Inferior parietal cortex (tissue), 1 donor: ENCODE measurements at regions not wholly inside any gene's neighbourhood (a gene's known extent, or its start where the extent isn't known, plus 50 kb on each side); places are given as distances from the start of the nearest gene placed in this dataset.

ENCODE experiments used
- DNase-seq: peaks from one replicate; pipeline ENCODE4 v3.0.0-alpha.2; 2016; ENCODE audit errors: extremely low spot score

- no peak for DNase-seq
Observed at GRCh38 chr11:37786214-37786755, 1188.2 kb upstream of the RAG2 start.

DNA sequence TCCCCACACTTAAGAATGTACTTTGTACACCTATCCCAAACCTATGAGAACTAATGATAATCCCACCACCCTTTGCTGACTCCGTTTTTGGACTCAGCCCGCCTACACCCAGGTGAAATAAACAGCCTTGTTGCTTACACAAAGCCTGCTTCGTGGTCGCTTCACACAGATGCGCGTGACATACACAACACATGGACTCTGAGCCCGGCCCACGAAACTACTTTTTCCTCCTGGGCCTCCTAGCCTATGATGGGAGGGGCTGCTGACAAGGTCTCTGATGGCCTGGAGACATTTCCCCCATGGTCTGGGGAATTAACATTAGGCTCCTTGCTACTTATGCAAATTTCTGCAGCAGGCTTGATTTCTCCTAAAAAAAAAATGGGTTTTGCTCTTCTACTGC is 1176.4 kb upstream of the RAG2 start:
- DNase-seq, result no peak

GRCh38 chr11:37770145-37770544 is 1172.1 kb upstream of the RAG2 start:
- no peak for DNase-seq

- no peak for DNase-seq
Observed at GRCh38 chr11:37762079-37762478, 1164.0 kb upstream of the RAG2 start.

- DNase-seq, result no peak
Observed at GRCh38 chr11:37755521-37755920, 1157.5 kb upstream of the RAG2 start.

DNA sequence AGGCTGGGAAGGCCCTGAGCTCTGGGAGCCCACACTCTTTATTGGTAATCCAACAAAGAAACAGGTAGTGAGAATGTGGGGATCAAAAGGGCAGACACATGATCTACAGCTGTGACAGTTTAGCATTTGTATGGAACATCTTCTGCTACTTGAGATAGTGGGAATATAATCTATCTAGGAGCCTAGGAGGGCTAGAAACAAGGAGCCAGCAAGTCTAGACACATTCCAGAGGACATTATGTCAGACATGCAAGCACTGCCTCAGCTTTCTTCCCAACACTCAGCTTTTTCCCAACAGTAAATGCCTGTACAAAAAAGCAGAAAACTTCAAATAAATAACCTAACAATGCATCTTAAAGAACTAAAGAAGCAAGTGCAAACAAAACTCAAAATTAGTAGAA is 1150.6 kb upstream of the RAG2 start:
- DNase-seq, result no peak

GRCh38 chr11:37747121-37747520 is 1149.1 kb upstream of the RAG2 start:
- no peak for DNase-seq

GRCh38 chr11:37727371-37727770 is 1129.3 kb upstream of the RAG2 start:
- DNase-seq, result no peak

- no peak for DNase-seq
Observed at GRCh38 chr11:37724315-37724714, 1126.3 kb upstream of the RAG2 start.

GRCh38 chr11:37721485-37721884 is 1123.4 kb upstream of the RAG2 start:
- no peak for DNase-seq

DNA sequence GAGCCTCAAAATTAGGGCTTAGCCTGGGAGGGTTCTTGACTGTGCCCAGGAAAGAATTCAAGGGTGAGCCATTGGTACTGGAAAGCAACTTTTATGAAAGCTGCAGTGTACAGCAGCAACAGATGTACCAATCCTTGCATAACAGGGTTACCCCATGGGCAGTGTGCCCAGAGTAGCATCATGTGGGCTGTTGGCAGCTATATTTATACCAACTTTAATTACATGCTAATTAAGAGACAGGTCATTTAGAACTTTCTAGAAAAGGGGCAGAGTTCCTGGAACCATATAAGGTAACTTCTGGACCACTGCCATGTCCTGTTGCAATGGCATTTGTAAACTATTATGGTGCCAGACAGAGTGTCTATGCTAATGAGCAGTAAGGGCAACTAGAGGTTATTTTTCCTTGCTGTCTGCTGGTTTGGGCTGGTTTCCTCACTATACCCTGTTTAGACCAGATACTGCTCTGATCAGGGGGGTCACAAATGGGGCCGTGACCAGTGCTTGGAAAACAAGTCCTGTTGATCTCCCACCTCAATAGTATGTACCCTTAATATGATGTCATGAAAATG is 1120.5 kb upstream of the RAG2 start:
- DNase-seq, result no peak

- DNase-seq, result no peak
Observed at GRCh38 chr11:37712251-37712650, 1114.2 kb upstream of the RAG2 start.

DNA sequence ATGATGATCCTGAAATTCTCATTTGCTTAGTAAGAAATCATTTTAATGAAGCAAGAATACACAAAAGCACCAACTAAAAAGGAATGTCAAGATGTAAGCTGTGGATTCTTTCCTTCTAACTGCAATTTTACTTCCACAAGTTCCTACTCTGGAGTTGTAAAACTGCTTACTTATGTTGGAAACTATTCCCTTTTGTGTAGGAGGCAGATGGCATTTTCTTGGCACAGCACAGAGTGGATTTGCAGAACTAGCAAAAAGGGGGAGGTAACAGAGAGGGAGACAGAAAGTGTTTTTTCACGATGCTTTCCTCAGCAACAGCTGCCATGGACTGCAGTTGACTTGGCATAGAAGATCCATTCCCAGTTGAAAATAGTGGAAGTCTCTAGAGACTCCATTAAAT is 1112.0 kb upstream of the RAG2 start:
- peak; percentile 49 for DNase-seq

DNA sequence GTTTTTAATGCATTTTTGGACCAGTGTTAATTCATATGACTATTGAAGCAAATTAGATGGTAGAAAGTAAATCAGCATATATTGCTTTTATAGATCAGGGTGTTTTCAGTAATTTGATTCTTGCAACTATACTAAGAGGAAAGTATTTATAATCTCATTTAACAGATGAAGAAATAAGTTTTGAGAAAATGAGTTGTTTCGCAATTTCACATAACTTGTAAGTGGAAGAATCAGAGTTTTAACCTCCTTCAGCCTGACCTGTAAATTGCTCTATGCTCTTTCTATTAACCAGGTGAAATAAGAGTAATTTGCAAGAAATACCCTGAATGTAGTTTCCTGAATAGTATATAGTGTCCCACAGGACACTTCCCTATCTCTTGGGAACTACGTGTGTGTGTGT is 1106.8 kb upstream of the RAG2 start:
- DNase-seq, result no peak

GRCh38 chr11:37699644-37700043 is 1101.6 kb upstream of the RAG2 start:
- no peak for DNase-seq

DNA sequence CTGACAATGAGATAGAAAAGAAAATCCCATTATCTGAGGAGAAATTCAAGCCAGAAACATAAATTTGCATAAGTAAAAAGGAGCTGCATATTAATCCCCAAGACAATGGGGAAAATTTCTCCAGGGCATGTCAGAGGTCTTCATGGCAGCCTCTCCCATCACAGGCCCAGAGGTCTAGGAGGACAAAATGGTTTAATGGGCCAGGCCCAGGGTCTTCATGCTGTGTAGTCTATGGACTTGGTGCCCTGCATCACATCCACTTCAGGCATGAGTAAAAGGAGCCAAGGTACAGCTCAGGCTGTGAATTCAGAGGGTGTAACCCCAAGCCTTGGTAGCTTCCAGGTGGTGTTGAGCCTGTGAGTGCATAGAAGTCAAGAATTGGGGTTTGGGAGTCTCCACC is 1097.2 kb upstream of the RAG2 start:
- DNase-seq, result no peak

GRCh38 chr11:37689951-37690350 is 1091.9 kb upstream of the RAG2 start:
- DNase-seq, result no peak

DNA sequence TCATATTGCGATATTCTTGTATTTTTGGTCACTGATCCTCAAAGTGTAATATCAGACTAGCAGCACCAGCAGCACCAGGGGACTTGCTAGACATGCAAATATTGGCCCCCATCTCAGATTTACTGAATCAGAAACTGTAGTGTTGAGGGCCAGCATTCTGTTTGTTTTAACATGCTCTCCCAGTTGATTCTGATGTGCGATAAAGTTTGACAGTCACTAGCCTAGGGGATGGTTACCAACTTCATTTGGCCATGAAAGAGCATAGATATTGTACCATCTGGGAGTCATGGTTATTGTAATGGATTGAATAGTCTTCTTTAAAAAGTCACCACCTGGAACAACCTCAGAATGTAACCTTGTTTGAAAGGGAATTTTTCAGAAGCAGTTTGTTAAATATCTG is 1090.4 kb upstream of the RAG2 start:
- DNase-seq, result no peak

DNA sequence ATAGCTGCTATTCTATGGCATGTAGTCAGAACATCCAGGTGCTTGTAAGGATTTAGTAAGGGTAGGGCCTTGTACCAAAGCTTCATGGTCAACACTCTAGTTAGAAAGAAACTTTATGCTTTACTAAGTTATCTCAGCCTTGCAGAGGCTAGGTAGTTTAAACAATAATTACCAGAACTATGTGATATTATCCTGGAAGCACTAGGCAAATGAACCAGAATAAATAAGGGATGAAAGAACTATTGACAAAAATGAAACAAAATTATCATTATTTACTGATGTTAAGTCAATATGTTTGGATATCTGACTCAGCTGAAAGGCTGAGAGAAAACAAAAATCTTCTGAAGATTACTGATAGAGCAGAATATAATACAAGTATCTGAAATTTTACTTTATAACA is 1089.1 kb upstream of the RAG2 start:
- DNase-seq, result no peak

DNA sequence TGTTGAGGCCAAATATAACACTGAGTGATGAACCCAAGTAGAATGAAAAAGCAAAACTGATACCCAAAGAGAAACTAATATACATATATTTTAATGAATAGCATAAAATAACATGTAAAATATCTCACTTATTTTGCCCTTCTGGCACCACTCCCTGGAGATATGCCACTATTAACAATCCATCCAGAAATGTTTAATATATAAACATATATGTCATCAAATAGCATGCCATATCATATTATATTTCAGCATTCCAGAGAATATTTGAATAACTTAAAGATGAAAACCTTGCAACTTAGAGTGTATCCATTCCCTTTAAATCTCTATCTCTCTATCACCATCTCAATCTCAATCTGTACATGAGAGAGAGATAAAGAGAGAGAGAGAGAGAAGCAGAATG is 1073.3 kb upstream of the RAG2 start:
- DNase-seq, result no peak

DNA sequence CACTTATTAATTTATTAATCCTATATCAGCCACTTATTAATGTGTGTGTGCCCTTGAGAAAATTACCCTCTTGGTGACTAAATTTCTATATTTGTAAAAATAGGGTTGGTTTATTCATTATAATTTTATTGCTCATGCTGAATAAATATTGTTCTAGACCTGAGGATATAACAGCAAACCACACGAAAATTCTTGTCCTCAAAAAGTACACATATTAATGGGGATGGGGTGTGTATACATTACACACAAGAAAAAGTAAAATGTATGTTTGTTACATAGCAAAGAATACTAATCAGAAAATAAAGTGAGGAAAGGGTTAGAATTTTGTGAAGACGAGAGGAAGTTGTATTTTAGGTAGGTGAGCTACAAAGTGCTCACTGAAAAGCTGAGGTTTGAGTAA is 1068.9 kb upstream of the RAG2 start:
- DNase-seq, result no peak

DNA sequence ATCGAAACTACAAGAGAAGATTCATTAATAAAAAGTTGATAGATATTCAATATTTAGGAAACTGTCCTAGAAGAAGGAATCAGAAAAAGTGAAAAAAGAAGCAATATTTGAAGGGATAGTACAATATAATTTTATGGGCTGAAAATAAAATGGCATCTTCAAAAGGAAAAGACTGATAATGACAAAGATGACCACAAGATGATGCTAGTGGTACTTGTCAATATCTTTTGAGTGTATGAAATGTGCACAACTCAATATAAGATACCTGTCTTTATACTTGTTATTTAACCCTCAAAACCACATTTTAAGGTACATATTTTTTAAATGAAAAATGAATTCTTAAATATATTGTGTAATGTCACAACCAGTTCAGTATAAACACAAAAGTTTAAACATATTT is 1059.6 kb upstream of the RAG2 start:
- no peak for DNase-seq

DNA sequence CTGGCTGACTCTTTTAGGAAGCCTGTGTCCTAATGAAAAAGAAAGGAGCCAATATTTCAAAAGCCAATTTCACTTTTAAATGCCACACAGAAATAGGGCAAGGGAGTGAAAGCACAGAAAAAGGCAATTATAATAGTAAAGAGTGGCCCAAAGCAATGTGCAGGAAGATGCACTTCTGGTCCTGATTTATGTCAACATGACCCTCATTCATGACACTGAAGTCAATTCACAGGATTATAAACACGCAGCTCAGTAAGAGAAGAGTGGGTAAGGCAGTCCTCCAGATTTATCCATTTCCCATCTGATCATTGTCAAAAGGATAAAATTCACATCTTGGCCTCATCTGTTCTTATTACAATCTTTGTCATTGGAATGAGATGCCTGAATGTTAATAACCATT is 1049.7 kb upstream of the RAG2 start:
- no peak for DNase-seq

DNA sequence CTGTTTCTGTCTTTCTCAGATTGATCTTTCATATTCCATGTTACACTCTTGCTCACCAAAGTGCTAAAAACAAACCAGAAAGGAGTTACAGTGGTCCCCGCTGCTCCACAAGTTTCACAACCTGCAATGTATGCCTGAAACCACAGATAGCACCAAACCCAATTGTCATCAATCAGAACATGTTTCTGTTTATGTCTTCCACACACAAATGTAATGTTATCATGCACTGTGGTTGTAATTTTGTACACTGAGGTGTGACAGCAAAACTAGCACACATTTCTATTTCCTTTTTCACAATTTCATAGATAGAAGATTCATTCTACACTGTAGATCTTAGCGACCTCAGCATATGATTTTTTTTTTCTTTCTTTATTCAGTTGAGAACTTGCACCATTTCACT is 1045.9 kb upstream of the RAG2 start:
- no peak for DNase-seq
